ENCODE measurements at regions not wholly inside any gene's neighbourhood (a gene's known extent, or its start where the extent isn't known, plus 50 kb on each side); places are given as distances from the start of the nearest gene placed in this dataset.

DNA sequence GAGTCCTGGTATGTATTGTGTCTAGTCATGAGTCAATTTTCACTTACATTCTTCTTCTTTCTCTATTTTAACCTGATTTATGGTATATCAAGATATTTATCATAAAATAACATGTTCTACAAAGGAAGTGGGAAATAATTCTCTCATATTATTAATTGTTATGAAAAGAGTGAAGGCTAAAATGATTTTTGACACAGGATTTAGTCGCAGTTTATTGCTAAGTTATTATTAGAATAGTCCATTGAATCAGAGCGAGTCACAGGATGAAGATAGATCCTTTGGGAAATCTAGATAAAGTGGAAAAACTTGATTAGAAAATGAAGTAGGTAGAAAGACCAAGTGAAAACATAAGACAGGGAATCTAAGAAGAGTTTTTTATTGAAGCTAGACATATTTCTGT is 184.3 kb upstream of the DGKB start:
- Histone ChIP-seq H3K79me2 (ENCODE audit: insufficient read depth, low read length) (no peaks in the 10 kb centered on the region), H3K9ac (ENCODE audit: insufficient read depth, low read depth, low read length) (no peak overlapping the region), H3K9me3 (ENCODE audit: low read length) (no peaks in the 10 kb centered on the region), H2AFZ (ENCODE audit: low read length) (no peak overlapping the region), H4K20me1 (ENCODE audit: insufficient read depth, low read length) (no peaks in the 10 kb centered on the region), H3K27me3 (ENCODE audit: control insufficient read depth in 1 of 2, insufficient read depth in 2 of 2, low read length in 2 of 2) (no peaks in the 10 kb centered on the region), H3K4me1 (ENCODE audit: insufficient read depth, low read length) (no peaks in the 10 kb centered on the region), H3K27ac (ENCODE audit: extremely low read length, insufficient read depth, low read length) (no peak overlapping the region), H3K36me3 (replicated peaks in 1 of 2; ENCODE audit: control insufficient read depth in 1 of 2, insufficient read depth in 2 of 2, low read length in 2 of 2) (no peaks in the 10 kb centered on the region), H3K4me3 (replicated peaks in 1 of 3; ENCODE audit: insufficient read depth in 1 of 3, low read depth in 2 of 3, low read length in 3 of 3) (no peak overlapping the region), H3K4me2 (ENCODE audit: low read depth, low read length) (no peak overlapping the region)
- 0% methylated on average over 2 of the region's 2 CpGs for WGBS (ENCODE audit: low lambda C conversion rate)
- FAIRE-seq (no peak), ATAC-seq (no peak), DNase-seq (ENCODE audit: low spot score) (no peak)
- in situ Hi-C loops (cut with HindIII; ENCODE audit: extremely low pct_ligation_motif_present, low pct_unique_long_range_greater_than_20kb): no loop called here
- intact Hi-C loops (cut with micrococcal nuclease; ENCODE audit: unreplicated experiment): no loop called here
- no TSS peak for BruUV-seq (replicated peaks)
- CTCF ChIA-PET (ENCODE audit: low intra/inter-chr PET ratio, low total read pairs): no interaction called here
- POLR2A ChIA-PET: no interaction called here
- TF ChIP-seq, protein P1, sequence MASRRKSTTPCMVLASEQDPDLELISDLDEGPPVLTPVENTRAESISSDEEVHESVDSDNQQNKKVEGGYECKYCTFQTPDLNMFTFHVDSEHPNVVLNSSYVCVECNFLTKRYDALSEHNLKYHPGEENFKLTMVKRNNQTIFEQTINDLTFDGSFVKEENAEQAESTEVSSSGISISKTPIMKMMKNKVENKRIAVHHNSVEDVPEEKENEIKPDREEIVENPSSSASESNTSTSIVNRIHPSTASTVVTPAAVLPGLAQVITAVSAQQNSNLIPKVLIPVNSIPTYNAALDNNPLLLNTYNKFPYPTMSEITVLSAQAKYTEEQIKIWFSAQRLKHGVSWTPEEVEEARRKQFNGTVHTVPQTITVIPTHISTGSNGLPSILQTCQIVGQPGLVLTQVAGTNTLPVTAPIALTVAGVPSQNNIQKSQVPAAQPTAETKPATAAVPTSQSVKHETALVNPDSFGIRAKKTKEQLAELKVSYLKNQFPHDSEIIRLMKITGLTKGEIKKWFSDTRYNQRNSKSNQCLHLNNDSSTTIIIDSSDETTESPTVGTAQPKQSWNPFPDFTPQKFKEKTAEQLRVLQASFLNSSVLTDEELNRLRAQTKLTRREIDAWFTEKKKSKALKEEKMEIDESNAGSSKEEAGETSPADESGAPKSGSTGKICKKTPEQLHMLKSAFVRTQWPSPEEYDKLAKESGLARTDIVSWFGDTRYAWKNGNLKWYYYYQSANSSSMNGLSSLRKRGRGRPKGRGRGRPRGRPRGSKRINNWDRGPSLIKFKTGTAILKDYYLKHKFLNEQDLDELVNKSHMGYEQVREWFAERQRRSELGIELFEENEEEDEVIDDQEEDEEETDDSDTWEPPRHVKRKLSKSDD (CRISPR knock-in tag; IDR thresholded peaks at IDR 0.05; ENCODE audit: low read depth): no peak
- TF ChIP-seq MBNL3 (CRISPR knock-in tag; conservative IDR thresholded peaks at IDR 0.05): no peak
- no peak for TF ChIP-seq GLI4 (CRISPR knock-in tag; IDR thresholded peaks at IDR 0.05; ENCODE audit: borderline replicate concordance)
- TF ChIP-seq KDM3A (CRISPR knock-in tag; IDR thresholded peaks at IDR 0.05; ENCODE audit: low read depth): no peak
- TF ChIP-seq KDM5A (IDR thresholded peaks at IDR 0.05; ENCODE audit: borderline replicate concordance, low read length): no peak
- TF ChIP-seq ONECUT2 (CRISPR knock-in tag; IDR thresholded peaks at IDR 0.05): no peak
- no peak for TF ChIP-seq MAFF (IDR thresholded peaks at IDR 0.05; ENCODE audit: low read depth, low read length)
- TF ChIP-seq KLF12 (CRISPR knock-in tag; IDR thresholded peaks at IDR 0.05; ENCODE audit: borderline replicate concordance): no peak
- no peak for TF ChIP-seq ZNF772 (CRISPR knock-in tag; IDR thresholded peaks at IDR 0.05)
- no peak for TF ChIP-seq TBX3 (IDR thresholded peaks at IDR 0.05; ENCODE audit: borderline replicate concordance)
- TF ChIP-seq ZNF746 (CRISPR knock-in tag; IDR thresholded peaks at IDR 0.05): no peak
- TF ChIP-seq, protein P2, sequence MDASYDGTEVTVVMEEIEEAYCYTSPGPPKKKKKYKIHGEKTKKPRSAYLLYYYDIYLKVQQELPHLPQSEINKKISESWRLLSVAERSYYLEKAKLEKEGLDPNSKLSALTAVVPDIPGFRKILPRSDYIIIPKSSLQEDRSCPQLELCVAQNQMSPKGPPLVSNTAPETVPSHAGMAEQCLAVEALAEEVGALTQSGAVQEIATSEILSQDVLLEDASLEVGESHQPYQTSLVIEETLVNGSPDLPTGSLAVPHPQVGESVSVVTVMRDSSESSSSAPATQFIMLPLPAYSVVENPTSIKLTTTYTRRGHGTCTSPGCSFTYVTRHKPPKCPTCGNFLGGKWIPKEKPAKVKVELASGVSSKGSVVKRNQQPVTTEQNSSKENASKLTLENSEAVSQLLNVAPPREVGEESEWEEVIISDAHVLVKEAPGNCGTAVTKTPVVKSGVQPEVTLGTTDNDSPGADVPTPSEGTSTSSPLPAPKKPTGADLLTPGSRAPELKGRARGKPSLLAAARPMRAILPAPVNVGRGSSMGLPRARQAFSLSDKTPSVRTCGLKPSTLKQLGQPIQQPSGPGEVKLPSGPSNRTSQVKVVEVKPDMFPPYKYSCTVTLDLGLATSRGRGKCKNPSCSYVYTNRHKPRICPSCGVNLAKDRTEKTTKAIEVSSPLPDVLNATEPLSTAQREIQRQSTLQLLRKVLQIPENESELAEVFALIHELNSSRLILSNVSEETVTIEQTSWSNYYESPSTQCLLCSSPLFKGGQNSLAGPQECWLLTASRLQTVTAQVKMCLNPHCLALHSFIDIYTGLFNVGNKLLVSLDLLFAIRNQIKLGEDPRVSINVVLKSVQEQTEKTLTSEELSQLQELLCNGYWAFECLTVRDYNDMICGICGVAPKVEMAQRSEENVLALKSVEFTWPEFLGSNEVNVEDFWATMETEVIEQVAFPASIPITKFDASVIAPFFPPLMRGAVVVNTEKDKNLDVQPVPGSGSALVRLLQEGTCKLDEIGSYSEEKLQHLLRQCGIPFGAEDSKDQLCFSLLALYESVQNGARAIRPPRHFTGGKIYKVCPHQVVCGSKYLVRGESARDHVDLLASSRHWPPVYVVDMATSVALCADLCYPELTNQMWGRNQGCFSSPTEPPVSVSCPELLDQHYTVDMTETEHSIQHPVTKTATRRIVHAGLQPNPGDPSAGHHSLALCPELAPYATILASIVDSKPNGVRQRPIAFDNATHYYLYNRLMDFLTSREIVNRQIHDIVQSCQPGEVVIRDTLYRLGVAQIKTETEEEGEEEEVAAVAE (CRISPR knock-in tag; IDR thresholded peaks at IDR 0.05; ENCODE audit: borderline replicate concordance): no peak
- TF ChIP-seq ZNF598 (CRISPR knock-in tag; IDR thresholded peaks at IDR 0.05; ENCODE audit: borderline replicate concordance): no peak
- TF ChIP-seq ATF7-NPFF (CRISPR knock-in tag; IDR thresholded peaks at IDR 0.05; ENCODE audit: low read depth): no peak
- no peak for TF ChIP-seq HDAC6 (IDR thresholded peaks at IDR 0.05; ENCODE audit: low read depth, low read length)
- TF ChIP-seq, protein P3, sequence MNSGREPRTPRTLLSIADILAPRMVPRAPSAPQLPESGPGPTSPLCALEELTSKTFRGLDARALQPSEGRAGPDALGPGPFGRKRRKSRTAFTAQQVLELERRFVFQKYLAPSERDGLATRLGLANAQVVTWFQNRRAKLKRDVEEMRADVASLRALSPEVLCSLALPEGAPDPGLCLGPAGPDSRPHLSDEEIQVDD (CRISPR knock-in tag; IDR thresholded peaks at IDR 0.05; ENCODE audit: borderline replicate concordance): no peak
- TF ChIP-seq, protein P4, sequence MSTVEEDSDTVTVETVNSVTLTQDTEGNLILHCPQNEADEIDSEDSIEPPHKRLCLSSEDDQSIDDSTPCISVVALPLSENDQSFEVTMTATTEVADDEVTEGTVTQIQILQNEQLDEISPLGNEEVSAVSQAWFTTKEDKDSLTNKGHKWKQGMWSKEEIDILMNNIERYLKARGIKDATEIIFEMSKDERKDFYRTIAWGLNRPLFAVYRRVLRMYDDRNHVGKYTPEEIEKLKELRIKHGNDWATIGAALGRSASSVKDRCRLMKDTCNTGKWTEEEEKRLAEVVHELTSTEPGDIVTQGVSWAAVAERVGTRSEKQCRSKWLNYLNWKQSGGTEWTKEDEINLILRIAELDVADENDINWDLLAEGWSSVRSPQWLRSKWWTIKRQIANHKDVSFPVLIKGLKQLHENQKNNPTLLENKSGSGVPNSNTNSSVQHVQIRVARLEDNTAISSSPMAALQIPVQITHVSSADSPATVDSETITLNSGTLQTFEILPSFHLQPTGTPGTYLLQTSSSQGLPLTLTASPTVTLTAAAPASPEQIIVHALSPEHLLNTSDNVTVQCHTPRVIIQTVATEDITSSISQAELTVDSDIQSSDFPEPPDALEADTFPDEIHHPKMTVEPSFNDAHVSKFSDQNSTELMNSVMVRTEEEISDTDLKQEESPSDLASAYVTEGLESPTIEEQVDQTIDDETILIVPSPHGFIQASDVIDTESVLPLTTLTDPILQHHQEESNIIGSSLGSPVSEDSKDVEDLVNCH (CRISPR knock-in tag; IDR thresholded peaks at IDR 0.05): no peak

Data from HepG2 (cell line).